K562 (cell line): ENCODE measurements at regions not wholly inside any gene's neighbourhood (a gene's known extent, or its start where the extent isn't known, plus 50 kb on each side); places are given as distances from the start of the nearest gene placed in this dataset.

Experiments
- ATAC-seq: fragments of 200-7000 bp; cut with Tn5 transposase; 3 replicates; pipeline ENCODE4 v1.9.1; 2020; ENCODE audit warnings: moderate library complexity
- BruUV-seq: library from RNA; stranded (reverse); fragments of 400-500 nt; replicated peaks from 2 replicates; lab custom pipeline; 2021; lab: Mats Ljungman, UMichigan
- CTCF ChIA-PET: fragments of 300-600 bp; formaldehyde crosslinking; extraction: SDS; loops from one replicate; lab custom pipeline; 2021; ENCODE audit warnings: low intra/inter-chr PET ratio; lab: Yijun Ruan, JAX
- POLR2A ChIA-PET: fragments of 300-600, 350-650 bp; sonication (Branson Sonifier 250); formaldehyde crosslinking; extraction: SDS; loops from one replicate; lab custom pipeline; 2021; ENCODE audit warnings: antibody characterized with exemption, inconsistent platforms; lab: Yijun Ruan, JAX
- DNase-seq, 4 experiments: peaks; one replicate each; pipeline versions ENCODE4 v3.0.0 to v3.0.0-alpha.2; 2011 to 2018; ENCODE audit warnings: low spot score in 3 of 4, mixed read lengths in 3 of 4; ENCODE audit errors: extremely low read depth in 1 of 4
- FAIRE-seq: peaks from 2 replicates; lab custom pipeline; 2011; peaks lifted over from hg19 to GRCh38; lab: Jason Lieb, UNC
- H2AFZ ChIP-seq: 2 replicates; pipeline ENCODE4 v1.6.0; 2011; ENCODE audit warnings: low read depth, low read length, control low read depth, inconsistent platforms
- H3K27ac ChIP-seq: fragments of 200-600 bp; 3 replicates; pipeline ENCODE4 v1.8.0; 2011; ENCODE audit warnings: low read depth, mild to moderate bottlenecking, control low read depth, inconsistent platforms, low read length, moderate library complexity, mixed read lengths; ENCODE audit errors: extremely low read depth
- H3K27me3 ChIP-seq, 2 experiments: fragments of 300-600 bp in 1 of 2; 2 replicates in 1 of 2; 3 replicates in 1 of 2; pipeline versions ENCODE4 v1.6.0 to v1.8.0; 2011; ENCODE audit warnings: inconsistent platforms in 2 of 2, low read length in 2 of 2, mild to moderate bottlenecking in 1 of 2, mixed read lengths in 1 of 2, moderate library complexity in 1 of 2; ENCODE audit not compliant: control insufficient read depth in 2 of 2, insufficient read depth in 2 of 2
- H3K36me3 ChIP-seq: fragments of 300-600 bp; 3 replicates; pipeline ENCODE4 v1.8.0; 2011; ENCODE audit warnings: mild to moderate bottlenecking, low read length, inconsistent platforms; ENCODE audit not compliant: control insufficient read depth, insufficient read depth
- H3K4me1 ChIP-seq, 2 experiments: fragments of 200-600 bp in 1 of 2; replicated peaks in 1 of 2; 2 replicates in 1 of 2; 3 replicates in 1 of 2; pipeline versions ENCODE4 v1.5.1 to v1.8.0; 2011; ENCODE audit warnings: inconsistent platforms in 2 of 2, low read length in 2 of 2, mild to moderate bottlenecking in 1 of 2, mixed read lengths in 1 of 2, moderate library complexity in 1 of 2; ENCODE audit not compliant: control insufficient read depth in 2 of 2, insufficient read depth in 2 of 2
- H3K4me2 ChIP-seq: 2 replicates; pipeline ENCODE4 v1.6.1; 2011; ENCODE audit warnings: low read length, control low read depth, inconsistent platforms, mixed read lengths; ENCODE audit not compliant: insufficient read depth
- H3K4me3 ChIP-seq: fragments of 200-600 bp; sonication (generic), shearing (Covaris generic); 2 replicates; pipeline ENCODE4 v1.5.1; 2016; ENCODE audit warnings: control low read depth, inconsistent platforms
- H3K79me2 ChIP-seq: fragments of 200-600 bp; 3 replicates; pipeline ENCODE4 v1.8.0; 2011; ENCODE audit warnings: low read length, inconsistent platforms; ENCODE audit not compliant: control insufficient read depth, insufficient read depth
- H3K9ac ChIP-seq, 2 experiments: 2 replicates each; pipeline versions ENCODE4 v1.6.0 to v1.6.1; 2011; ENCODE audit warnings: low read depth in 2 of 2, low read length in 2 of 2, control low read depth in 1 of 2, inconsistent platforms in 1 of 2, mild to moderate bottlenecking in 1 of 2, mixed read lengths in 1 of 2; ENCODE audit not compliant: insufficient read depth in 1 of 2
- H3K9me1 ChIP-seq: one replicate; pipeline ENCODE4 v1.6.0; 2011; ENCODE audit warnings: inconsistent platforms, mild to moderate bottlenecking, low read length, moderate library complexity; ENCODE audit not compliant: control insufficient read depth, insufficient read depth
- H3K9me3 ChIP-seq: replicated peaks from 2 replicates; pipeline ENCODE4 v1.5.1; 2011; ENCODE audit warnings: low read depth, low read length, inconsistent platforms; ENCODE audit not compliant: control insufficient read depth, insufficient read depth
- H4K20me1 ChIP-seq: replicated peaks from 2 replicates; pipeline ENCODE4 v1.6.1; 2011; ENCODE audit warnings: low read length, inconsistent platforms, mixed read lengths; ENCODE audit not compliant: control insufficient read depth, insufficient read depth
- C11orf30 ChIP-seq: fragments of 450-650 bp; IDR thresholded peaks from 2 replicates; pipeline ENCODE4 v1.6.1; 2016; ENCODE audit warnings: low read depth, mild to moderate bottlenecking
- CTBP1 ChIP-seq: fragments of 450-650 bp; IDR thresholded peaks from 2 replicates; pipeline ENCODE4 v1.6.1; 2016; ENCODE audit warnings: borderline replicate concordance
- FIP1L1 ChIP-seq: fragments of 200-400 bp; formaldehyde crosslinking; IDR thresholded peaks from 2 replicates; pipeline ENCODE4 v1.6.1; 2018; ENCODE audit warnings: mild to moderate bottlenecking, low read depth, low read length; ENCODE audit not compliant: poor library complexity, severe bottlenecking
- HMGN3 ChIP-seq: IDR thresholded peaks from 2 replicates; pipeline ENCODE4 v1.6.1; 2011; ENCODE audit warnings: borderline replicate concordance, low read depth, mild to moderate bottlenecking, mixed read lengths, low read length; ENCODE audit not compliant: insufficient read length; ENCODE audit errors: extremely low read depth
- RHOXF2B ChIP-seq: fragments of 250-450 bp; sonication (Bioruptor Pico); conservative IDR thresholded peaks from 2 replicates; pipeline ENCODE4 v1.5.1; 2021
- ZNF316 ChIP-seq: fragments of 450-650 bp; IDR thresholded peaks from 2 replicates; pipeline ENCODE4 v1.6.1; 2016
- ZNF584 ChIP-seq: fragments of 200-800 bp; sonication (Bioruptor generic); IDR thresholded peaks from 2 replicates; pipeline ENCODE4 v1.6.1; 2016; ENCODE audit warnings: low read depth, mild to moderate bottlenecking, missing genetic modification characterization, missing compliant biosample characterization
- ZNF644 ChIP-seq: fragments of 200-800 bp; sonication (Bioruptor generic); IDR thresholded peaks from 2 replicates; pipeline ENCODE4 v1.6.1; 2016; ENCODE audit warnings: low read depth, missing genetic modification characterization, missing compliant biosample characterization
- ZNF740 ChIP-seq, 3 experiments: fragments of 200-800 bp in 1 of 3; sonication (Bioruptor generic) in 1 of 3; sonication (generic) in 1 of 3; formaldehyde crosslinking in 1 of 3; IDR thresholded peaks; 2 replicates each; pipeline versions ENCODE4 v1.6.1 to v1.8.0; 2016 to 2022; ENCODE audit warnings: mild to moderate bottlenecking in 2 of 3, missing compliant biosample characterization in 2 of 3, missing genetic modification characterization in 2 of 3, missing genetic modification reagents in 1 of 3
- WGBS: fragments of 100-300 bp; shearing (Covaris generic); methylation state at CpG from one replicate; pipeline ENCODE4 v1.1.6; 2016; ENCODE audit warnings: low coverage, mixed read lengths; ENCODE audit not compliant: insufficient coverage; ENCODE audit errors: missing lambda C conversion rate; 5-methylcytosine and 5-hydroxymethylcytosine counted together
- in situ Hi-C: fragments of 300-500 bp; cut with MboI; formaldehyde crosslinking; loops from 4 replicates; pipeline ENCODE4 v1.15.0; 2018; ENCODE audit warnings: inconsistent platforms, mixed read lengths
- intact Hi-C: fragments of 100-400 bp; cut with micrococcal nuclease; formaldehyde crosslinking; loops from 2 replicates; pipeline ENCODE4 v1.14.2; 2022

GRCh38 chr15:38080651-38081275, 146.3 kb downstream of the TMCO5A start:
- H3K79me2 ChIP-seq: no peaks in the 10 kb centered on the region
- 4% methylated on average over 3 of the region's 3 CpGs for WGBS
- 0 out of 5 replicates have a peak, but pooled peaks cover 0 to 4% of the 10 kb centered on the region in 2 experiments for H3K27me3 ChIP-seq
- H3K9me1 ChIP-seq: no peaks in the 10 kb centered on the region
- ChIA-PET CTCF (no interaction called here), POLR2A (no interaction called here)
- FAIRE-seq: no peak
- in situ Hi-C loops: no loop called here
- H3K36me3 ChIP-seq: no peaks in the 10 kb centered on the region
- BruUV-seq: no TSS peak
- ATAC-seq: no peak
- no peak overlapping the region for H3K27ac ChIP-seq
- H3K9me3 ChIP-seq: no peaks in the 10 kb centered on the region
- no peak overlapping the region for H3K4me3 ChIP-seq
- H3K4me1 ChIP-seq: no peaks in the 10 kb centered on the region
- DNase-seq: no peak
- H3K4me2 ChIP-seq: no peak overlapping the region
- no peak overlapping the region for H3K9ac ChIP-seq
- intact Hi-C loops: no loop called here
- no peaks in the 10 kb centered on the region for H4K20me1 ChIP-seq
- no peak overlapping the region for H2AFZ ChIP-seq
- TF ChIP-seq C11orf30 (peak; percentile 42; the same call in 1 of the 2 replicates), ZNF316 (peak; percentile 44; the same call in 1 of the 2 replicates), CTBP1 (no peak), RHOXF2B (no peak), FIP1L1 (no peak)

- DNase-seq: no peak
- Histone ChIP-seq H3K4me2 (no peak overlapping the region), H3K27ac (no peak overlapping the region), H3K36me3 (no peaks in the 10 kb centered on the region), H2AFZ (no peak overlapping the region), H3K4me3 (no peak overlapping the region), H3K79me2 (no peaks in the 10 kb centered on the region), H3K9ac (no peak overlapping the region), H3K9me3 (no peaks in the 10 kb centered on the region), H3K27me3 (no peaks in the 10 kb centered on the region), H4K20me1 (no peaks in the 10 kb centered on the region), H3K4me1 (no peaks in the 10 kb centered on the region), H3K9me1 (no peaks in the 10 kb centered on the region)
- ChIA-PET POLR2A (interaction anchor here (1.1 kb wide), 1 partner anchor 9 kb away, joined by 3 read pairs; no protein-coding TSS in a partner anchor), CTCF (no interaction called here)
- in situ Hi-C loops: no loop called here
- no TSS peak for BruUV-seq
- FAIRE-seq: no peak
- ATAC-seq: no peak
- intact Hi-C loops: no loop called here
- TF ChIP-seq ZNF740 (CRISPR knock-in tag; IDR thresholded peaks at IDR 0.05) (no peak), ZNF740 (tag; IDR thresholded peaks at IDR 0.05) (no peak), HMGN3 (no peak), ZNF584 (CRISPR knock-in tag) (no peak), ZNF644 (tag) (no peak)
These were observed 149.8 kb downstream of the TMCO5A start for GRCh38 chr15:38084289-38084688.
